ENCODE measurements at regions not wholly inside any gene's neighbourhood (a gene's known extent, or its start where the extent isn't known, plus 50 kb on each side); places are given as distances from the start of the nearest gene placed in this dataset.

DNA sequence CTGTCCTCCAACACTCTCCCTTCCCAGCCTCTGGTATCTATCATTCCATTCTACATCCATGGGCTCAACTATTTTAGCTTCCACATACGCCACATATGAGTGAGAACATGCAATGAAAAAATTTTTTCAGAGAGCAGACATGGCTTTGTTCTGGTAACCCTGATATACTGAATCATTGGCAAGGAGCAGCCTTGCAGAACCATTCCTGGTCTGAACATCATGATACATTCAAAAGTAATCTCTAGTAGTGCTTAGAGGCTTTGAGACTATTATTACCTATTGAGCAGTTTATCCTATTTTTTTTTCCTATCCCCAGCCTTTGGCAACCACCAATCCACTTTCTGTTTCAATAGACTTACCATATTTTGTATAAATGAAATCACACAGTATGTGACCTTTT lies 393.1 kb upstream of the KCNH7 start:
- DNase-seq (ENCODE audit: low read depth, low spot score): no peak
- no peaks in the 10 kb centered on the region for H3K36me3 Mint-ChIP-seq (ENCODE audit: low read depth)
- no peaks in the 10 kb centered on the region for H3K27me3 Mint-ChIP-seq (ENCODE audit: low read depth)
- no peak overlapping the region for H3K4me3 Mint-ChIP-seq
- H3K27ac Mint-ChIP-seq (ENCODE audit: unreplicated experiment): no peak overlapping the region
- no peaks in the 10 kb centered on the region for H3K4me1 Mint-ChIP-seq
- TF ChIP-seq, protein P1, sequence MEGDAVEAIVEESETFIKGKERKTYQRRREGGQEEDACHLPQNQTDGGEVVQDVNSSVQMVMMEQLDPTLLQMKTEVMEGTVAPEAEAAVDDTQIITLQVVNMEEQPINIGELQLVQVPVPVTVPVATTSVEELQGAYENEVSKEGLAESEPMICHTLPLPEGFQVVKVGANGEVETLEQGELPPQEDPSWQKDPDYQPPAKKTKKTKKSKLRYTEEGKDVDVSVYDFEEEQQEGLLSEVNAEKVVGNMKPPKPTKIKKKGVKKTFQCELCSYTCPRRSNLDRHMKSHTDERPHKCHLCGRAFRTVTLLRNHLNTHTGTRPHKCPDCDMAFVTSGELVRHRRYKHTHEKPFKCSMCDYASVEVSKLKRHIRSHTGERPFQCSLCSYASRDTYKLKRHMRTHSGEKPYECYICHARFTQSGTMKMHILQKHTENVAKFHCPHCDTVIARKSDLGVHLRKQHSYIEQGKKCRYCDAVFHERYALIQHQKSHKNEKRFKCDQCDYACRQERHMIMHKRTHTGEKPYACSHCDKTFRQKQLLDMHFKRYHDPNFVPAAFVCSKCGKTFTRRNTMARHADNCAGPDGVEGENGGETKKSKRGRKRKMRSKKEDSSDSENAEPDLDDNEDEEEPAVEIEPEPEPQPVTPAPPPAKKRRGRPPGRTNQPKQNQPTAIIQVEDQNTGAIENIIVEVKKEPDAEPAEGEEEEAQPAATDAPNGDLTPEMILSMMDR (conservative IDR thresholded peaks at IDR 0.05): no peak
- peaks cover 6% of the 10 kb centered on the region for H3K9me3 Mint-ChIP-seq

DNA sequence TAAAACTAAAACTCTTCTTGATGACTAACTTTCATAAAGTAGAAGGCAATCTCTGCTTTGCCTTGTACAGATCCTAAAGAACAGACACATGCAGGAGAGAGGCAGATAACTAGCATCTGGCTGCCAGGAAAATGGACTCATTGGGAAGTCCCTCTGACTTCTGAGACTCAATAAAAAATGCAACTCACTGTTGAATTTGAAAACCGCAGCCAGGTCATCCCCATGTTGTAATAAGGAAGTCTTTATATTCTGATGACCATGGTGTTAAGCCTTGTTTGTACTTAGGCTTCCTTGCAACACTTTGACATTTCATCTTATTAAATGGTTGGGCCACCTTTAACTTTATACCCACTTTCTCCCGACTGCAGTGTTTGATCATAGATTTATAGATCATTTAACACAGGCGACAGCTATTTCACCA lies 375.1 kb upstream of the KCNH7 start:
- H3K4me3 Mint-ChIP-seq: no peak overlapping the region
- H3K36me3 Mint-ChIP-seq (ENCODE audit: low read depth): no peaks in the 10 kb centered on the region
- DNase-seq (ENCODE audit: low read depth, low spot score): no peak
- H3K9me3 Mint-ChIP-seq: peaks cover 5% of the 10 kb centered on the region
- TF ChIP-seq, protein P1 (conservative IDR thresholded peaks at IDR 0.05): no peak
- no peak overlapping the region for H3K27ac Mint-ChIP-seq (ENCODE audit: unreplicated experiment)
- H3K4me1 Mint-ChIP-seq: peaks cover 8% of the 10 kb centered on the region
- no peaks in the 10 kb centered on the region for H3K27me3 Mint-ChIP-seq (ENCODE audit: low read depth)

DNA sequence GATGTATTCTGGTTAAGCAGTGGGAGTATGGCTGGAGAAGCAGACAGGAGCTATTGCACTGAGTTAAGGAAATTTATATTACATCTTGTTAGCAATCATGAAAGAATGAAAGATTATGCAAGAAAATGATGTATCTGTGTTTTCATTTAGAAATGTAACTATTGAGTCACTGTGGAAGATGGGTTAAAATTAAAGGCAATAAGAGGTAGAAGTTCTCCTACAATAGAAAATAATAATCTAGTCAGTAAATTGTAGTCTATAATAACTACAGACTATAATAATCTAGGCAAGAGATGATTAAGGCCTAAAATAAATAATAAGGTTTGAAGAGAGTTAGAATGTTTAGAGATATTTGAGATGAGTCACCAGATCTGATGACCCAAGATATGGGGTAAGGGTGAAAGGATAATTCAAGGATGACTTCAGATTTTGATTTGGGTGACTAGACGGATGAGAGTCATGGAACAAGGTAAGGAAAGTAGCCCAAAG lies 371.9 kb upstream of the KCNH7 start:
- no peaks in the 10 kb centered on the region for H3K36me3 Mint-ChIP-seq (ENCODE audit: low read depth)
- TF ChIP-seq, protein P1 (conservative IDR thresholded peaks at IDR 0.05): no peak
- H3K27ac Mint-ChIP-seq (ENCODE audit: unreplicated experiment): no peak overlapping the region
- H3K4me3 Mint-ChIP-seq: no peak overlapping the region
- peaks cover 24% of the 10 kb centered on the region for H3K4me1 Mint-ChIP-seq
- H3K9me3 Mint-ChIP-seq: peaks cover 2% of the 10 kb centered on the region
- no peak for DNase-seq (ENCODE audit: low read depth, low spot score)
- no peaks in the 10 kb centered on the region for H3K27me3 Mint-ChIP-seq (ENCODE audit: low read depth)

DNA sequence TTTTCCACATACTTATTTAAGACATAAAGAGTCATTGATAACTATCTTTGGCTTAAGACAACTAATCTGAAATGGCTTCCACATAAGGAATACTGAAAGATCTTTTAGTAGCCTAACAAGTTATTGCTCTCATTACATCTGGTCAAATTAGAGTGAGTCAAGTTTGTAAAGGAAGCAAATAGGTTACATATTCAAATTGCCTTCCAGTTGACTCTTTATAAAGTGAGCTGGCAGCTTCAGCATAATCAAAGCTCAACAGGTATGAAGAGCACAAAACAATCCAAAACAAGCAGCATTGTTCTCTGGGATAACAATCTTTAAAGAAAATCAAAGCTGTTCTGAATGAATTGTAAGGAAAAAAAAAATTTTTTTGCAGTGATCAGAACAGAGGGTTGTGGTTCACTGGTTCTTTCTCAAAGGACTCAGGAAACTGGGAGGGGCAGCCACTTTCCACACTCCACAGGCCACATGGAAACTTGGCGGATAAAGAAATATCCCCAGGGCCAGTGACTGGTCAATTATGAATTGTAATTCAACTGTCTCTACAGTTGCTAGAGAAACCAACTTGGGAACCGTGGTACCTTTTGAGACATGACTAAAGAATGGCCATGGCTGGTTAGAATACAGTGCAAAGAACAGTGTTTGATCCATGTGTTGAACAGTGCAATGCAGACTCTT lies 369.3 kb upstream of the KCNH7 start:
- Mint-ChIP-seq H3K27ac (ENCODE audit: unreplicated experiment) (no peak overlapping the region), H3K9me3 (no peaks in the 10 kb centered on the region), H3K36me3 (ENCODE audit: low read depth) (no peaks in the 10 kb centered on the region), H3K4me3 (no peak overlapping the region), H3K4me1 (peaks cover 29% of the 10 kb centered on the region), H3K27me3 (ENCODE audit: low read depth) (no peaks in the 10 kb centered on the region)
- TF ChIP-seq, protein P1 (conservative IDR thresholded peaks at IDR 0.05): no peak
- no peak for DNase-seq (ENCODE audit: low read depth, low spot score)

DNA sequence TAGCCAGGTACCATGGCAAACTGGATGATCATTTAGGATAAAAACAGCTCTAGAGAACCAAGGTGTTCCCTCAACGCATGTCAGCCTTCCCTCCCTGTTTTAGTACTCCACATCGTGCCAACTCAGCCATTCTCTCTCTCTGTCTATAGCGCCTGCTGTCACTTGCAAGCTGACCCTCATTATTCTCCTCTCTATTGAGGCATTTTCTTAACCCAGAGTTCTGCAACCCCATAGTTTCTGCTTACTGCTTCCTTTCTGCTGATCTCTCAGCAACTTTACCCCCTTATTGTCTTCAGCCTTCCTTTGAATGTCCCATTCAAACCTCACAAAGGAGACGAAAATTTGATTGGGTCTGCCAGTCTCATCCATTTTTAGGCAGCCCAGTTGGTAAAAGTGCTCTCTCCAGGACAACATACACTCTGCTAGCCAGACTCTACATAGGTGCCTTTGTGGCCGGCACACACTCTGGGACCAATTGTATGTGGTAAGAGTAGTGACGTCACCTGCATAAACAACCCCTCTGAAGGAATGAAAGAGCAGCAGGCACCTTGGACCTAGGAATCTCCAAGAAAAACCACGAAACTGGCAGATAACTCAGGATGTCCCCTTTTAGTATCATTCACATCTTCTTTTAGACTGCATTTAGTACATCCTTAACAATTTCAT lies 367.2 kb upstream of the KCNH7 start:
- DNase-seq (ENCODE audit: low read depth, low spot score): no peak
- Mint-ChIP-seq H3K27me3 (ENCODE audit: low read depth) (no peaks in the 10 kb centered on the region), H3K36me3 (ENCODE audit: low read depth) (no peaks in the 10 kb centered on the region), H3K9me3 (no peaks in the 10 kb centered on the region), H3K4me3 (no peak overlapping the region), H3K27ac (ENCODE audit: unreplicated experiment) (no peak overlapping the region), H3K4me1 (peaks cover 29% of the 10 kb centered on the region)
- TF ChIP-seq, protein P1 (conservative IDR thresholded peaks at IDR 0.05): no peak
